ENCODE measurements at regions not wholly inside any gene's neighbourhood (a gene's known extent, or its start where the extent isn't known, plus 50 kb on each side); places are given as distances from the start of the nearest gene placed in this dataset.

- Histone ChIP-seq H3K79me2 (ENCODE audit: control insufficient read depth, insufficient read depth, low read length) (no peaks in the 10 kb centered on the region), H3K4me2 (replicated peaks; ENCODE audit: low read depth, low read length, poor library complexity, severe bottlenecking) (no peak overlapping the region), H2AFZ (ENCODE audit: insufficient read depth, low read depth, low read length, poor library complexity, severe bottlenecking) (no peak overlapping the region), H3K27ac (ENCODE audit: low read length in 2 of 2) (no peak overlapping the region), H3K4me1 (ENCODE audit: control insufficient read depth in 2 of 2, insufficient read depth in 2 of 2, low read length in 2 of 2) (no peaks in the 10 kb centered on the region), H3K9me3 (ENCODE audit: control extremely low read depth in 1 of 3, control insufficient read depth in 2 of 3, insufficient read depth in 1 of 3, low read length in 2 of 3) (no peaks in the 10 kb centered on the region), H3K4me3 (ENCODE audit: control extremely low read depth in 1 of 5, extremely low read depth in 1 of 5, insufficient read depth in 1 of 5, low read depth in 2 of 5, low read length in 4 of 5) (no peak overlapping the region), H3K9ac (ENCODE audit: low read length) (no peak overlapping the region), H3K27me3 (replicated peaks in 1 of 4; ENCODE audit: control extremely low read depth in 1 of 4, control insufficient read depth in 3 of 4, insufficient read depth in 4 of 4, low read length in 3 of 4) (no peaks in the 10 kb centered on the region), H3K36me3 (replicated peaks in 1 of 2; ENCODE audit: control extremely low read depth in 1 of 2, control insufficient read depth in 1 of 2, extremely low read depth in 1 of 2, insufficient read depth in 2 of 2, low read length in 1 of 2) (no peaks in the 10 kb centered on the region), H4K20me1 (ENCODE audit: control insufficient read depth, insufficient read depth, low read length, poor library complexity, severe bottlenecking) (no peaks in the 10 kb centered on the region)
- no peaks in the 10 kb centered on the region for H3K4me1 Mint-ChIP-seq
- no peaks in the 10 kb centered on the region for H3K27me3 Mint-ChIP-seq
- no peak for ATAC-seq (ENCODE audit: low read depth)
- no peaks in the 10 kb centered on the region for H3K9me3 Mint-ChIP-seq (ENCODE audit: insufficient read depth)
- ChIA-PET POLR2A (no interaction called here), CTCF (no interaction called here)
- no peak overlapping the region for H3K27ac Mint-ChIP-seq
- TF ChIP-seq CTCF (IDR thresholded peaks at IDR 0.05) (no peak), EZH2 (IDR thresholded peaks at IDR 0.05; ENCODE audit: borderline replicate concordance, insufficient read depth, low read depth, low read length, poor library complexity, severe bottlenecking) (no peak)
- H3K4me3 Mint-ChIP-seq = no peak overlapping the region
- WGBS (ENCODE audit: insufficient coverage) = no CpG with 5 or more reads among the region's 3 CpGs
- intact Hi-C loops (cut with micrococcal nuclease) = no loop called here
- DNase-seq = no peak
Observed at GRCh38 chr4:126604268-126604867, 1028.4 kb upstream of the INTU start.

DNA sequence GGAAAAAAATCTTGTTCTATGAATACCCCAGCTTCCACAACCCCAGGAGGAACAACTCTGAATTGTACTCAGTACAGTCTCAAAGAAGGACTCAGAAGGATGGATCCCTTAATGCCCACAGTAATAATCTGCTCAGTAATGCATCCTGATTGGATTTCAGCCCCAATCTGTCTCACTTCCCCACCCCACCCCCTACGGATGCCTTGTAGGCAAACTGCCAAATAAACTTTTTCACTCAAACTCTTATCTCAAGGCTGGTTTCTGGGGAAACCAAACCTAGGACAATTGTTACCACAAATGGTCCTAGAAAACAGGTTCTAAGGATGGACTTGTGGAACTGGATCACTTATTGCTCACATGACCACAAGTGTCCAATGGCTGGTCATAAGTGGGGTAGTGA lies 1021.8 kb upstream of the INTU start:
- H3K4me3 Mint-ChIP-seq = no peak overlapping the region
- H3K4me3 ChIP-seq (ENCODE audit: control extremely low read depth in 1 of 5, extremely low read depth in 1 of 5, insufficient read depth in 1 of 5, low read depth in 2 of 5, low read length in 4 of 5) = no peak overlapping the region
- no peak overlapping the region for H3K27ac Mint-ChIP-seq
- TF ChIP-seq CTCF (IDR thresholded peaks at IDR 0.05) (no peak), EZH2 (IDR thresholded peaks at IDR 0.05; ENCODE audit: borderline replicate concordance, insufficient read depth, low read depth, low read length, poor library complexity, severe bottlenecking) (no peak)
- ATAC-seq (ENCODE audit: low read depth) (no peak), DNase-seq (no peak)
- no peak overlapping the region for H3K4me2 ChIP-seq (replicated peaks; ENCODE audit: low read depth, low read length, poor library complexity, severe bottlenecking)
- H3K79me2 ChIP-seq (ENCODE audit: control insufficient read depth, insufficient read depth, low read length) = no peaks in the 10 kb centered on the region
- ChIA-PET CTCF (no interaction called here), POLR2A (no interaction called here)
- H3K27me3 Mint-ChIP-seq = no peaks in the 10 kb centered on the region
- H3K9me3 Mint-ChIP-seq (ENCODE audit: insufficient read depth) = no peaks in the 10 kb centered on the region
- H3K9me3 ChIP-seq (ENCODE audit: control extremely low read depth in 1 of 3, control insufficient read depth in 2 of 3, insufficient read depth in 1 of 3, low read length in 2 of 3) = no peaks in the 10 kb centered on the region
- no peaks in the 10 kb centered on the region for H4K20me1 ChIP-seq (ENCODE audit: control insufficient read depth, insufficient read depth, low read length, poor library complexity, severe bottlenecking)
- H3K9ac ChIP-seq (ENCODE audit: low read length) = no peak overlapping the region
- H3K27ac ChIP-seq (ENCODE audit: low read length in 2 of 2) = no peak overlapping the region
- H3K4me1 Mint-ChIP-seq = no peaks in the 10 kb centered on the region
- intact Hi-C loops (cut with micrococcal nuclease) = no loop called here
- H3K36me3 ChIP-seq (replicated peaks in 1 of 2; ENCODE audit: control extremely low read depth in 1 of 2, control insufficient read depth in 1 of 2, extremely low read depth in 1 of 2, insufficient read depth in 2 of 2, low read length in 1 of 2) = no peaks in the 10 kb centered on the region
- no peaks in the 10 kb centered on the region for H3K4me1 ChIP-seq (ENCODE audit: control insufficient read depth in 2 of 2, insufficient read depth in 2 of 2, low read length in 2 of 2)
- WGBS (ENCODE audit: insufficient coverage) = 71% methylated on average over 1 of the region's 1 CpG
- no peaks in the 10 kb centered on the region for H3K27me3 ChIP-seq (replicated peaks in 1 of 4; ENCODE audit: control extremely low read depth in 1 of 4, control insufficient read depth in 3 of 4, insufficient read depth in 4 of 4, low read length in 3 of 4)
- no peak overlapping the region for H2AFZ ChIP-seq (ENCODE audit: insufficient read depth, low read depth, low read length, poor library complexity, severe bottlenecking)

Measured in B cell (primary cell).